ENCODE measurements at regions not wholly inside any gene's neighbourhood (a gene's known extent, or its start where the extent isn't known, plus 50 kb on each side); places are given as distances from the start of the nearest gene placed in this dataset.

- Histone ChIP-seq H3K9me3 (no peaks in the 10 kb centered on the region), H3K36me3 (peaks cover 0 to 4% of the 10 kb centered on the region in 2 donors), H3K4me3 (no peak overlapping the region), H3K4me1 (peaks cover 3 to 9% of the 10 kb centered on the region in 2 donors), H3K27me3 (no peaks in the 10 kb centered on the region), H3K27ac (no peak overlapping the region)
- intact Hi-C loops (cut with DNase I), result no loop called here
- DNase-seq (ENCODE audit: low spot score in 2 of 2), result no peak
- TF ChIP-seq, protein P1, sequence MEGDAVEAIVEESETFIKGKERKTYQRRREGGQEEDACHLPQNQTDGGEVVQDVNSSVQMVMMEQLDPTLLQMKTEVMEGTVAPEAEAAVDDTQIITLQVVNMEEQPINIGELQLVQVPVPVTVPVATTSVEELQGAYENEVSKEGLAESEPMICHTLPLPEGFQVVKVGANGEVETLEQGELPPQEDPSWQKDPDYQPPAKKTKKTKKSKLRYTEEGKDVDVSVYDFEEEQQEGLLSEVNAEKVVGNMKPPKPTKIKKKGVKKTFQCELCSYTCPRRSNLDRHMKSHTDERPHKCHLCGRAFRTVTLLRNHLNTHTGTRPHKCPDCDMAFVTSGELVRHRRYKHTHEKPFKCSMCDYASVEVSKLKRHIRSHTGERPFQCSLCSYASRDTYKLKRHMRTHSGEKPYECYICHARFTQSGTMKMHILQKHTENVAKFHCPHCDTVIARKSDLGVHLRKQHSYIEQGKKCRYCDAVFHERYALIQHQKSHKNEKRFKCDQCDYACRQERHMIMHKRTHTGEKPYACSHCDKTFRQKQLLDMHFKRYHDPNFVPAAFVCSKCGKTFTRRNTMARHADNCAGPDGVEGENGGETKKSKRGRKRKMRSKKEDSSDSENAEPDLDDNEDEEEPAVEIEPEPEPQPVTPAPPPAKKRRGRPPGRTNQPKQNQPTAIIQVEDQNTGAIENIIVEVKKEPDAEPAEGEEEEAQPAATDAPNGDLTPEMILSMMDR (IDR thresholded peaks at IDR 0.05), result peak; percentile 64 to 74 (median 73)
Observed at GRCh38 chr17:412211-413015, 59.8 kb upstream of the RPH3AL start.

- TF ChIP-seq, protein P1 (IDR thresholded peaks at IDR 0.05), result no peak
- Histone ChIP-seq H3K27me3 (no peaks in the 10 kb centered on the region), H3K4me3 (peak overlapping the region in 1 of 2 donors; percentile 87), H3K4me1 (peaks cover 3 to 9% of the 10 kb centered on the region in 2 donors), H3K9me3 (no peaks in the 10 kb centered on the region), H3K36me3 (peaks cover 0 to 4% of the 10 kb centered on the region in 2 donors), H3K27ac (no peak overlapping the region)
- intact Hi-C loops (cut with DNase I), result loop anchor here (2.0 kb wide), 2 partner anchors 289 to 569 kb away; no protein-coding TSS in a partner anchor
- DNase-seq (ENCODE audit: low spot score in 2 of 2), result no peak
Observed at GRCh38 chr17:411421-412120, 59.0 kb upstream of the RPH3AL start.

GRCh38 chr17:410543-411401 is 58.2 kb upstream of the RPH3AL start:
- H3K4me3 ChIP-seq, result peak overlapping the region; percentile 87 to 89
- no peak for DNase-seq (ENCODE audit: low spot score in 2 of 2)
- no peaks in the 10 kb centered on the region for H3K27me3 ChIP-seq
- H3K36me3 ChIP-seq, result peaks cover 0 to 4% of the 10 kb centered on the region in 2 donors
- TF ChIP-seq, protein P1 (IDR thresholded peaks at IDR 0.05), result no peak
- H3K27ac ChIP-seq, result peak overlapping the region; percentile 51 to 63
- intact Hi-C loops (cut with DNase I), result loop anchor here (2.0 kb wide), 2 partner anchors 290 to 570 kb away; no protein-coding TSS in a partner anchor
- peaks cover 3 to 9% of the 10 kb centered on the region in 2 donors for H3K4me1 ChIP-seq
- no peaks in the 10 kb centered on the region for H3K9me3 ChIP-seq

DNA sequence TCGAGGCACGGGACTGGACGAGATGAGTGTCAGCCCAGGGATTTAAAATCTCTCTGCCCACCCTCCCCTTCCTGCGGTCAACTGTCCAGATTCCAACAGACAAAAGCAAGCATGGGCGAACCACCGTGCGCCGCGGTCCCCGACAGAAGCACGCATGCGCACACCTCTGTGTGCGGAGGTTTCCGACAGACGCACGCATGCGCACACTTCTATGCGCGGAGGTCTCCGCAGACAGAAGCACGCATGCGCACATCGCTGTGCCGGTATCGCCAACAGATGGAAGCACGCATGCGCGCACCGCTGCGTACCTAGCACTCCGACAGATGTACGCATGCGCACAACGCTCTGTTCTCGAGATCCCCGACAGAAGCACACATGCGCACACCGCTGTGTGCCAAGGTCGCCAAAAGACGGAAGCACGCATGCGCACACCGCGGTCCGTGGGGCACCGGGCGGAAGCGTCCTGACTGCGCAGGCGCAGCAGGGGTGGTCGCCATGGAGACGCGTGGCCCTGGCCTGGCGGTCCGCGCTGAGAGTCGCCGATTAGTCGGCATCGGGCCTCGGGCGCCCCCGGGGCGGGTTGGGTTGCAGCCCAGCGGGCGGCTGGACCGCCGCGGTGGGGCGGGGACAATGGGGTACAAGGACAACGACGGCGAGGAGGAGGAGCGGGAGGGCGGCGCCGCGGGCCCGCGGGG is 57.4 kb upstream of the RPH3AL start:
- Histone ChIP-seq H3K27me3 (no peaks in the 10 kb centered on the region), H3K4me3 (peak overlapping the region; percentile 87 to 89), H3K9me3 (no peaks in the 10 kb centered on the region), H3K27ac (peak overlapping the region; percentile 51 to 63), H3K4me1 (peaks cover 3 to 9% of the 10 kb centered on the region in 2 donors), H3K36me3 (peaks cover 0 to 4% of the 10 kb centered on the region in 2 donors)
- intact Hi-C loops (cut with DNase I), result loop anchor here (2.0 kb wide), 2 partner anchors 291 to 571 kb away; no protein-coding TSS in a partner anchor
- peak; percentile 98 to 100 for DNase-seq (ENCODE audit: low spot score in 2 of 2)
- TF ChIP-seq, protein P1 (IDR thresholded peaks at IDR 0.05), result no peak

All from ascending aorta (tissue), 2 donors.